ENCODE measurements at regions not wholly inside any gene's neighbourhood (a gene's known extent, or its start where the extent isn't known, plus 50 kb on each side); places are given as distances from the start of the nearest gene placed in this dataset.

DNA sequence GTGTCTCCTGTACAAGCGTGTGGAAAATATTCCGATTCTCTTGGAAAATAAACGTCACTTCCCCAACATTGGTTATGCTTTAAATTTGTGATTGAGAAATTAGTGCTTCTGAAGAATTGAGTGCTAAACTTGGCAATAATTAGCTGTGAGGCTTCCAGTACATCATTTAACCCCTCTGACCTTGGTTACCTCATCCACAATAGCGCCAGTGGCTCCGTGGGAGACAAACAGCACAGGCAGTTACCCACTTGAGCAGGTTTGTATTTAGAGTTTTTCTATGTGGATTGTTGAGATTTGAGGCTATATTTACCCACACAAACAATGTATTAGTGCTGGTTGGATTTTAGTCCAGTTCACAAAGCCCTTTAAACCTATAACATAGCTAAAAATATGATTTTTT lies 476.5 kb downstream of the NKX6-1 start:
- Histone ChIP-seq H3K36me3 (no peaks in the 10 kb centered on the region), H3K4me1 (no peaks in the 10 kb centered on the region), H3K27ac (no peak overlapping the region), H3K27me3 (no peaks in the 10 kb centered on the region), H3K9me3 (no peaks in the 10 kb centered on the region), H3K4me3 (no peak overlapping the region)
- no peak for DNase-seq (ENCODE audit: extremely low spot score in 2 of 2)
- no peak for TF ChIP-seq CTCF (IDR thresholded peaks at IDR 0.05)
- intact Hi-C loops (cut with DNase I) = no loop called here

DNA sequence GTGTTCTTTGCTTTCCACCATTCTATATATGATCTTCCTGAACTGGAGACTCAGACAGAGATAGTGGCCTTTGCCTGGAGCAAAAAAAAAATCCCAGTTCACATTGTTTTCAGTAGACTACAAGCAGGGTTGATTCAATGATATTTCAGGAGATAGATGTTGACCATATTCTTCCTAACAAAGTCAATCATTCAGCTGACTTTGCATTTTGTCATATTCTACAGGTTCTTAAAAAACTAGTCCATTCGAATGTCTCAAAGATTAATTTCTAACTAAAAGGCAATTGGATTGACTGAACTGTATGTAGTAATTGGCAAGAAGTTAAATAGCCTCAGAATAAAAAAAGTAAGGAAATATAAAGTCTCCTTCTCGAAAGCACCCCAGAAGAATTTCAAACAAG lies 479.5 kb downstream of the NKX6-1 start:
- H3K4me1 ChIP-seq = no peaks in the 10 kb centered on the region
- no peak for DNase-seq (ENCODE audit: extremely low spot score in 2 of 2)
- no peaks in the 10 kb centered on the region for H3K27me3 ChIP-seq
- no peak for TF ChIP-seq CTCF (IDR thresholded peaks at IDR 0.05)
- intact Hi-C loops (cut with DNase I) = no loop called here
- H3K36me3 ChIP-seq = no peaks in the 10 kb centered on the region
- no peaks in the 10 kb centered on the region for H3K9me3 ChIP-seq
- no peak overlapping the region for H3K4me3 ChIP-seq
- H3K27ac ChIP-seq = no peak overlapping the region

DNA sequence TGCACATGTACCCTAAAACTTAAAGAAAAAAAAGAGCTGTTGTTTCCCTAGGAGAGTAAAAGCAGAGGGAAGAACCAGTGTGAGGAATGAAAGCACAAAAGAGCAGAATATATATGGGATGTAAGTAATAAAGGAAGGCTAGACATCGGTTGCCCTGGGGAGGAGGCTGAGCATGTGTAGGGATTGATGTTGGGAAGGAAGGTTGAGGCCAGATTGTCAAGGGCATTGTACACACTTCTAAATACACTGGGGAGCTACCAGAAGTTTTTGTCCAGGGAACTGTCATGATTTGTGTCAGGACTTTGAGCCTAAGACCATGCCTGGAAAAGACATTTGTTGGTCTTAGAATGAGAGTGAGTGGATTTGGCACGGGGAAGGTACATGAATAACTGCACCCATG lies 467.1 kb downstream of the GPAT3 start:
- Histone ChIP-seq H3K27ac (no peak overlapping the region), H3K36me3 (no peaks in the 10 kb centered on the region), H3K4me1 (no peaks in the 10 kb centered on the region), H3K9me3 (no peaks in the 10 kb centered on the region), H3K27me3 (no peaks in the 10 kb centered on the region), H3K4me3 (no peak overlapping the region)
- intact Hi-C loops (cut with DNase I) = no loop called here
- DNase-seq (ENCODE audit: extremely low spot score in 2 of 2) = no peak
- TF ChIP-seq POLR2AphosphoS5 (IDR thresholded peaks at IDR 0.05; ENCODE audit: insufficient read depth in 1 of 2, low read depth in 1 of 2) (no peak), CTCF (IDR thresholded peaks at IDR 0.05) (no peak), POLR2A (IDR thresholded peaks at IDR 0.05) (no peak)

GRCh38 chr4:84001876-84002569 lies 466.1 kb downstream of the GPAT3 start:
- Histone ChIP-seq H3K36me3 (no peaks in the 10 kb centered on the region), H3K9me3 (no peaks in the 10 kb centered on the region), H3K27me3 (no peaks in the 10 kb centered on the region), H3K4me1 (no peaks in the 10 kb centered on the region), H3K27ac (no peak overlapping the region), H3K4me3 (no peak overlapping the region)
- TF ChIP-seq POLR2AphosphoS5 (IDR thresholded peaks at IDR 0.05; ENCODE audit: insufficient read depth in 1 of 2, low read depth in 1 of 2) (no peak), CTCF (IDR thresholded peaks at IDR 0.05) (no peak), POLR2A (IDR thresholded peaks at IDR 0.05) (no peak)
- no peak for DNase-seq (ENCODE audit: extremely low spot score in 2 of 2)
- intact Hi-C loops (cut with DNase I) = no loop called here

- no peak overlapping the region for H3K4me3 ChIP-seq
- DNase-seq (ENCODE audit: extremely low spot score in 2 of 2) = no peak
- H3K27me3 ChIP-seq = no peaks in the 10 kb centered on the region
- no peaks in the 10 kb centered on the region for H3K9me3 ChIP-seq
- no peak for TF ChIP-seq POLR2A (IDR thresholded peaks at IDR 0.05)
- no peak for TF ChIP-seq CTCF (IDR thresholded peaks at IDR 0.05)
- no peak for TF ChIP-seq POLR2AphosphoS5 (IDR thresholded peaks at IDR 0.05; ENCODE audit: insufficient read depth in 1 of 2, low read depth in 1 of 2)
- intact Hi-C loops (cut with DNase I) = no loop called here
- H3K27ac ChIP-seq = no peak overlapping the region
- no peaks in the 10 kb centered on the region for H3K4me1 ChIP-seq
- H3K36me3 ChIP-seq = no peaks in the 10 kb centered on the region
Observed at GRCh38 chr4:83996254-83996653, 460.3 kb downstream of the GPAT3 start.

Measured in vagina (tissue), 2 donors.